Type B pancreatic cell (in vitro differentiated cells): ENCODE measurements at regions not wholly inside any gene's neighbourhood (a gene's known extent, or its start where the extent isn't known, plus 50 kb on each side); places are given as distances from the start of the nearest gene placed in this dataset.

Experiments
- DNase-seq: peaks from one replicate; pipeline ENCODE4 v3.0.0; 2021; ENCODE audit warnings: mixed read lengths; ENCODE audit not compliant: unreplicated experiment; ENCODE audit errors: extremely low spot score
- H3K27ac Mint-ChIP-seq: 2 replicates; pipeline ENCODE4 v1.8.0; 2021; ENCODE audit warnings: mild to moderate bottlenecking, mixed read lengths
- H3K27me3 Mint-ChIP-seq: 2 replicates; pipeline ENCODE4 v1.8.0; 2021; ENCODE audit warnings: mixed read lengths
- H3K36me3 Mint-ChIP-seq: 2 replicates; pipeline ENCODE4 v1.8.0; 2021; ENCODE audit warnings: mixed read lengths
- H3K4me1 Mint-ChIP-seq: one replicate; pipeline ENCODE4 v1.8.0; 2021; ENCODE audit warnings: mixed read lengths; ENCODE audit not compliant: unreplicated experiment
- H3K4me3 Mint-ChIP-seq: 2 replicates; pipeline ENCODE4 v1.8.0; 2021; ENCODE audit warnings: mild to moderate bottlenecking, mixed read lengths
- H3K9me3 Mint-ChIP-seq: 2 replicates; pipeline ENCODE4 v1.8.0; 2021; ENCODE audit warnings: mixed read lengths
- TF ChIP-seq, protein P1 (sequence below): fragments of 200-600 bp; sonication (generic); conservative IDR thresholded peaks from 2 replicates; pipeline ENCODE4 v1.5.0; 2021; ENCODE audit warnings: antibody characterized with exemption, mild to moderate bottlenecking

DNA sequence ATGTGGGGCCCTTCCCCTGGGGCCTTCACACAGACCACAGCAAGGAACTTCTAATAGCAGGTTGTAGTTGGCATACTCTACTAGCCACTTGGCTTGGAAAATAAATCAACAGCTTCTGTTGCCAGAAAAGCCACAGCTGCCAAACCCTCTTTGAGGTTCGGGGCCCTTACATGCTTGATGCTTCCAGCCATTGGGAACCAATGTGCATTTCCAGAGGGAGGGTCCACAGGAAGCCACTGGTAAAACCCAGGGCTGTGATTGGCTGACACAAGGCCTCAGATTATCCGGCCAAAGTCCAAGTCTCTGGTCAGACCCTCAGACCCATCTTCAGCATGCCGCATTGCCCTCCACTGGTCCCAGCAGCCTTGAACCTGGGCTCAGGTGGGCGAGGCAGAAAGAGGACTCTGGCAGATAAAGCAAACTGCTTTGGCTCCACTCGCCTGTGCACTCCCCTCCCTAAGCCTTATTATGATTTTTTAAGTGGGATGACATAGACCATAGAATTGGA lies 214.4 kb downstream of the BCL11B start:
- H3K4me3 Mint-ChIP-seq, result no peak overlapping the region
- TF ChIP-seq, protein P1, sequence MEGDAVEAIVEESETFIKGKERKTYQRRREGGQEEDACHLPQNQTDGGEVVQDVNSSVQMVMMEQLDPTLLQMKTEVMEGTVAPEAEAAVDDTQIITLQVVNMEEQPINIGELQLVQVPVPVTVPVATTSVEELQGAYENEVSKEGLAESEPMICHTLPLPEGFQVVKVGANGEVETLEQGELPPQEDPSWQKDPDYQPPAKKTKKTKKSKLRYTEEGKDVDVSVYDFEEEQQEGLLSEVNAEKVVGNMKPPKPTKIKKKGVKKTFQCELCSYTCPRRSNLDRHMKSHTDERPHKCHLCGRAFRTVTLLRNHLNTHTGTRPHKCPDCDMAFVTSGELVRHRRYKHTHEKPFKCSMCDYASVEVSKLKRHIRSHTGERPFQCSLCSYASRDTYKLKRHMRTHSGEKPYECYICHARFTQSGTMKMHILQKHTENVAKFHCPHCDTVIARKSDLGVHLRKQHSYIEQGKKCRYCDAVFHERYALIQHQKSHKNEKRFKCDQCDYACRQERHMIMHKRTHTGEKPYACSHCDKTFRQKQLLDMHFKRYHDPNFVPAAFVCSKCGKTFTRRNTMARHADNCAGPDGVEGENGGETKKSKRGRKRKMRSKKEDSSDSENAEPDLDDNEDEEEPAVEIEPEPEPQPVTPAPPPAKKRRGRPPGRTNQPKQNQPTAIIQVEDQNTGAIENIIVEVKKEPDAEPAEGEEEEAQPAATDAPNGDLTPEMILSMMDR, result no peak
- H3K4me1 Mint-ChIP-seq, result no peaks in the 10 kb centered on the region
- peaks cover 3% of the 10 kb centered on the region for H3K36me3 Mint-ChIP-seq
- no peak overlapping the region for H3K27ac Mint-ChIP-seq
- H3K27me3 Mint-ChIP-seq, result no peaks in the 10 kb centered on the region
- no peak for DNase-seq
- peaks cover 12% of the 10 kb centered on the region for H3K9me3 Mint-ChIP-seq

DNA sequence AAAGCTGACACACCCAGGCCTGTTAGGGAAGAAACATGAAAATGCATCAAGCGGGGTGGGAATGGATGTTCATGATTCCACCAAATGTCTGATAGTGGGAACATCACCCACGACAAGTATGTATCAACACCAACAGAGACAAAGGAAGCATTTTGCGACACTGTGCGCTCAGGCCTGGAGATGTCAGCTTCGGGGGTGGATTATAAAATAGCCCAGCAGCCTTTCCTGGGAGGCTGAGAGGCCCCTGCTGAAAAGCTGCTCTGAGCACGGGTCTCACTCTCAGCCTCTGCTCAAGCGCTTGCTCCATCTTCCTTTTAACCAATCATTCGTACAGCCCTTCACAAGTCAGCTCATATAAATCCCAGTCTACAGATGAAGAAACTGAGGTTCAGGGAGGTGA lies 213.5 kb downstream of the BCL11B start:
- TF ChIP-seq, protein P1, result no peak
- no peaks in the 10 kb centered on the region for H3K27me3 Mint-ChIP-seq
- H3K27ac Mint-ChIP-seq, result no peak overlapping the region
- peaks cover 3% of the 10 kb centered on the region for H3K36me3 Mint-ChIP-seq
- no peaks in the 10 kb centered on the region for H3K4me1 Mint-ChIP-seq
- H3K9me3 Mint-ChIP-seq, result peaks cover 12% of the 10 kb centered on the region
- DNase-seq, result no peak
- no peak overlapping the region for H3K4me3 Mint-ChIP-seq

DNA sequence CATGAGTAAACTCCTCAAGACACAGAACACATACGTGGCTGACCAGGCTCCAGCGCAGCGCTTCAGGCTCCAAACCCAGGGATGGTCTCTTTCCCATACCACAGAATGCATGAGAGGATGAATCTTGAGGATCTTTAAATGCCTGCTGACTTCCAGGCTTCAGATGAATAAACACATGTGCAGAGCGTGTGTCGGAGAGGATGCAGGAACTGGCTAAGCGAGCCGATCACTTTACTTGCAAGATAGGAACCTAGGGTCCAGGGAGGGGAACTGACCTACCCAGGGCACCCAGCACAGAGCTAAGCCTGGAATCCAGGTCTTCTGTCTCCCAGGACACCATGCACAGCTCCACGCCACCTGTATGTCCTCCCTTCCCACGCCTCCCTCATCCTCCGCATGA lies 209.8 kb downstream of the BCL11B start:
- TF ChIP-seq, protein P1, result no peak
- Mint-ChIP-seq H3K9me3 (no peaks in the 10 kb centered on the region), H3K36me3 (no peaks in the 10 kb centered on the region), H3K27ac (no peak overlapping the region), H3K27me3 (no peaks in the 10 kb centered on the region), H3K4me1 (peaks cover 3% of the 10 kb centered on the region), H3K4me3 (no peak overlapping the region)
- no peak for DNase-seq

DNA sequence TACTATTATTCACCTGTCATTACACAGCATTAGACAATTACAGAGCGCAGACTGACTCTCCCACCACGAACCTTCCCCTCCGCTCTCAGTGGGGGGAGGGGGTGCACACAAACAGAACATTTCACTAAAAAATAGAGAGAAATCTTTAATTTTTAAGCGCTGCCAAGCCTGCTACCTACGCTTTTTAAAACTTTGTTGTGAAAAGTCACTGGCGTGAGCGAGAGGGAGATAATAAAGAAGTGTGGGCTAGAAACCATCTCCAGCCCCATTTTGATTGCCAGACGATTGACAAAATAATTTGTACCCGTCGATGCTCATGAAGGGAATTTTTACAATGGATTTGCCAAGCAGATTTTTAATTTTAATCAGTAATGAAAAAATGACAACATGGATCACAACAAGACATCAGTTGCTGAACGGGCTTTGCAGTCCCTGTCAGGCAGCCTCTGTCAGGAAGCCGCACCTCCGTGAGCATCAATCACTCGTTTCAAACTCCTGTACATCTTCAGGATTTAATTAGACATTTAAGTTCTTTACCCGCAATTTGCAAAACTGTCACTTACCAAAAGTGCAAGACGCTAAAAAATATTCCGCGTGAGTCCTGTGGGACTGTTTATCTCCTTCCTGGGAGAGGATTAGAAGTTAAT lies 209.1 kb downstream of the BCL11B start:
- no peaks in the 10 kb centered on the region for H3K9me3 Mint-ChIP-seq
- H3K27ac Mint-ChIP-seq, result no peak overlapping the region
- H3K27me3 Mint-ChIP-seq, result no peaks in the 10 kb centered on the region
- no peak for DNase-seq
- TF ChIP-seq, protein P1, result no peak
- no peak overlapping the region for H3K4me3 Mint-ChIP-seq
- H3K36me3 Mint-ChIP-seq, result no peaks in the 10 kb centered on the region
- peaks cover 3% of the 10 kb centered on the region for H3K4me1 Mint-ChIP-seq

DNA sequence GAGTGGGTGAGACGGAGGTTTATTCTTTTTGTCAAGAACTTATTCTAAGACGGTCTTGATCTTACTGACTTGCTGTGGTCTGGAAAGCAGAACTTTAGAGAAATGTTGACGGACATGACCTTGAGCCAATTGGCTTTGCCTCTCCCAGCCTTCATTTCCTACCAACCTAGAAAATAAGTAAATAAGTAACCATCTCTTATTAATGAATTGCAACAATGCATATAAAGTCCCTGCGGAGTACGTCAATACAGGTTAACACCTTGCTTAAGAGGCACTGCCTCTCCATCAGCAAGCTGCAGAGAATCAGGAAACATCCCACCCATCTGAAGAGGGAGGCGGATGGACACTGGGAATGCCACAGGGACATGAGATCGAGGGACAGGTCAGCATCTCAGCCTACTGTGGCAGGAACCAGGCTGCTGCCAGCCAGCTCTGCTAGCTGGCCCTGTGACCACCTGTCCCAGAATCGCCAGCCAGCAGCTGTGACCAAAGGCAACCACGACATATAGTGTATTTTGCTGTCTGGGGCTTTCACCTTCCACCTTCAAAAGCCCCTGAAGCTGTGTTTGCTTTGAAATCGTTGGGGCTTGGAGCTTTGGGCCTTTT lies 208.3 kb downstream of the BCL11B start:
- TF ChIP-seq, protein P1, result no peak
- no peaks in the 10 kb centered on the region for H3K9me3 Mint-ChIP-seq
- no peaks in the 10 kb centered on the region for H3K36me3 Mint-ChIP-seq
- H3K4me3 Mint-ChIP-seq, result no peak overlapping the region
- DNase-seq, result no peak
- H3K27me3 Mint-ChIP-seq, result no peaks in the 10 kb centered on the region
- peaks cover 3% of the 10 kb centered on the region for H3K4me1 Mint-ChIP-seq
- peak overlapping the region; percentile 69 for H3K27ac Mint-ChIP-seq
